CD4-positive, alpha-beta T cell treated with Interleukin-4 for 4 hours (primary cell): ENCODE measurements at regions not wholly inside any gene's neighbourhood (a gene's known extent, or its start where the extent isn't known, plus 50 kb on each side); places are given as distances from the start of the nearest gene placed in this dataset.
"Not testable (repeated sequence)": the region's sequence is repeated elsewhere in the genome, so short reads cannot be mapped to it uniquely, and the experiment has no call there.

Experiments
- DNase-seq: peaks from one replicate; pipeline ENCODE4 v3.0.0-alpha.2; 2020

DNA sequence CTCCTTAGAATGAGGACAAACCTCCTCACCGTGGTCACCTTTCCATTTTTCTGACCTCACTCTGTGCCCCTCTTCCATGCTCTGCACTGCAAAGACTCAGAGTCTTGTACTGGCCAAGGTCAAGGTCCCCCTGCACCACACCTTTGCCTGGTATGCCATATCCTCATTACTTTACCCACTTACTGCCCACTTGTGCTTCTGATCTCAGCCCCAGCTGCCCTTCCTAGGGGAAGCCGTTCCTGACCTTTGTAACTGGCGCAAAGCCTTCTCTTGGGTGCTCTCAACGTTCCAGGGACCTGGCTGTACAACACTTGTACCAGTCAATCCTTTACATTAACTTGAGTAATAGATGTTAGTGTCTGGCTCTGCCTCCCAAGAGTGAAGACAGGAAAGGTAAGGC, 256.0 kb downstream of the SV2B start:
- no peak for DNase-seq

DNA sequence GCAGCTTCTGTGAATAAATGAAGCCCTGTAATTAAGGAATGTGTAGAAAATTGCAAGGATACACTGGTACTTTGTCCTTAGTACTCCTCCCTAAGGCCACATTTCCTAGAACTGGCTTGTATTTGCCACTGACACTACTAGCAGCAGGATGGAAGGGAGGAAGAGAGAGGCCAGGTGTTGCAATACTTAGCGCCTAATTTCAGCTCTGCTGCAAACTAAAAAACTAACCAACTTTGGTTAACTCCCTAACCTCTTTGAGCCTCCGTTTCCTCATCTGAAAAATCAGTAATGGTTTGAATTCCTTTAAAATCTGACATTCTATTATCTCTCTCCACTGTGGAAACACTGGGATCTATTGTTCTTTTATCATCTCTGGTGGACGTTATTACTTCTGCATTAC, 257.0 kb downstream of the SV2B start:
- no peak for DNase-seq

DNA sequence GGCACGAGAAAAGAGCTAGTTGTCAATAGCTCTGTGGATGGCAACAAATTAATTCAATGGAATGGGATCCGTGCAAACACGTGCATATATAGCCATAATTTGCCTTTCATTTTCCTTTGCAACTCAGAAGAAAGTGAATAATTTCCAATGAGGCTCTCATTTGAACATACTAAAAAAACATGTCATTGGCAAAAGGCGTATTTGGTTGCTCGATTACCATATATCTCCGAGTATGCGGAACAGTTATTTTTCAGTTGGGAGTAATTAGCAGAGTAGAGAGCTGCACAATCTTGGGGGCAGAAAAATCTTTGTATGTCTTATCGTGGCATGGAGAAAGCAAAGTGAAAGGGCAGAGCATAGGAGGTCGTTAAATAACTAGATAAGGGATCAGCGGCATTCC, 257.4 kb downstream of the SV2B start:
- no peak for DNase-seq

DNA sequence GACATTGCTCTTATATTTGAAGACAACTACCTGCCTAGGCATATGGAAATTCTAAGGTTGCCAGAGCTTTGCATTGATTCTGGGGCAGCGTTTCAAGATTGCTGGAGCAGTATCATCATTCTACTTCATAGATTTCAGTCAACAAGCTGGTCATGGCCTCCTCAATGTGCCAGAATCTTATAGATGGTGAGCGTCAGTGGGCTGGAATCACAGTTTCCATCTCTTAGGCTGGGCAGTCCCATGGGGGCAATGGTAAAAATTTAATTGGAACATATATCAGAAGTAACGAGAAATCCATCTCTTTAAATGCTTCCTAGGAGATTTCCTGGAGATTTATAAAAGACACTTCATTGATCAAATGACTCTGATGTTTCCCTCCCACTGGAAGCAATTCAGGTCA, 258.3 kb downstream of the SV2B start:
- no peak for DNase-seq

DNA sequence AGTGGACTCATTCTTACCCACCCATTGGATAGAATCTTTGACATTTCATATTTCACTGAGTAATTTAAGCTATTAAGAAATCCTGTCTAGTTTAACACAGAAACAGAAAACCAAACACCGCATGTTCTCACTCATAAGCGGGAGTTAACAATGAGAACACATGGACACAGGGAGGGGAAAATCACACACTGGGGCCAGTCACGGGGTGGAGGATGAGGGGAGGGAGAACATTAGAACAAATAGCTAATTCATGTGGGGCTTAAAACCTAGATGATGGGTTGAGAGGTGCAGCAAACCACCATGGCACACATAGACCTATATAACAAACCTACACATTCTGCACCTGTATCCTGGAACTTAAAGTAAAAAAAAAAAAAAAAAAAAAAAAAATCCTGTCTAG, 261.6 kb downstream of the SV2B start:
- not testable (repeated sequence) for DNase-seq

DNA sequence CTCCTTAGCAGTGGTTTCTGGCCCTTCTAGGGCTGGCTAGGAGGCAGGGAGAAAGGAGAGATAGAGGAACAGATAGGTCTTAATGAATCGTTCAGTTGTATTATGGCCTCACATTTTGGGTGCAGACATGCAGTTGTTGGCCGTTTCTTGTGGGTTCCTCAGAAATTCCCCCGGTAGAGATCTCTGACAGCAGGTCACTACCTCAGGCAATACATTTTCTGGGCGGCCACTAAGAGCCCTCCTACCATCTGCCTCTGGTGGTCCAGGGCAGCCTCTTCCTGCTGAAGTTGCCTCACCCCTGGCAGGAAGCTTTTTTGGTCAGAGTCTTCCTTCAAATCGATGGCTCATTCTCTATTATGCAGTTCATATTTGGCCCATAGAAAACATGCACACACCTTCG, 266.1 kb downstream of the SV2B start:
- DNase-seq: no peak

DNA sequence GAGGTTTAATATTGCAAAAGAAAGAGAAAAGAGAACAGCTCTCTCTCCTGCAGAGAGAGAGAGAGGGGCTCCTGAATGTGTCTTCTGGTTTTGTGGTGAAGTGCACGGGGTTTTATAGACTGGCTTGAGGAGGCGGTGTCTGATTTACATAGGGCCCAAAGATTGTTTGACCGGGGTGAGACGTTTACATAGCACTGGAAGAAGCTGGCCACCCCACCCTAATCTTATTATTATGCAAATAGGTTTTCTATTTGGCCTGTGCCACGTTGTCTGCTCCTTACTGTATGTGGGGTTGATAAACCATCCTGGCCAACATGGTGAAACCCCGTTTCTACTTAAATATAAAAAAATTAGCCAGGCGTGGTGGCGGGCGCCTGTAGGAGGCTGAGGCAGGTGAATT, 268.6 kb downstream of the SV2B start:
- DNase-seq: no peak

DNA sequence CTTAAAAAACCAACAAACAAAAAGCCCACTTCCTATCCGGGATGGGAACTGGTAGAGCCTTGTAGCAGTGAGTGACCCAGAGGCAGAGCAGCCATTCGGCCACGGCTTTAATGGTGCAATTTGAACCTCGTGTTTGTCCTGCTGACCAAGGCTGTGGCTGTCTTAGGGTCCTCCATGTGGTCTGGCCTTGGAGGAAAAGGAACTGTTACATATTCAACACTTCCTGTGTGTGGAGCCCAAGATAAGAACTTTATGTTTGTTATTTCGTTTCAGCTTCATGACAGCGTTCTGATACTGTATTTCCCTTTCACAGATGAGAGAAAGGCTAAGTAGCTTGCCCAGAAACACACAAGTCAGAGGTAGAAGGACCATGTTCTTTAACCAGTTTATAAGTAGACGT, 269.8 kb downstream of the SV2B start:
- DNase-seq: no peak

DNA sequence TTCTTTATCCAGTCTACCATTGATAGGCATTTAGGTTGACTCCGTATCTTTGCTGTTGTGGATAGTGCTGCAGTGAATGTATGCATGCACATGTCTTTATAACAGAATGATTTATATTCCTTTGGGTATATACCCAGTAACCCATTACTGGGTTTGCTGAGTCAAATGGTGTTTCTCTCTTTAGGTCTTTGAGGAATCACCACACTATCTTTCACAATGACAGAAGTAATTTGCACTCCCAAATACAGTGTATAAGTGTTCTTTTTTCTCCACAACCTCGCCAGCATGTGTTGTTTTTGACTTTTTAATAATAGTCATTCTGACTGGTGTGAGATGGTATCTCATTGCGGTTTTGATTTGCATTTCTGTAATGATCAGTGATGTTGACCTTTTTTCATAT, 271.3 kb downstream of the SV2B start:
- peak; percentile 17 for DNase-seq

DNA sequence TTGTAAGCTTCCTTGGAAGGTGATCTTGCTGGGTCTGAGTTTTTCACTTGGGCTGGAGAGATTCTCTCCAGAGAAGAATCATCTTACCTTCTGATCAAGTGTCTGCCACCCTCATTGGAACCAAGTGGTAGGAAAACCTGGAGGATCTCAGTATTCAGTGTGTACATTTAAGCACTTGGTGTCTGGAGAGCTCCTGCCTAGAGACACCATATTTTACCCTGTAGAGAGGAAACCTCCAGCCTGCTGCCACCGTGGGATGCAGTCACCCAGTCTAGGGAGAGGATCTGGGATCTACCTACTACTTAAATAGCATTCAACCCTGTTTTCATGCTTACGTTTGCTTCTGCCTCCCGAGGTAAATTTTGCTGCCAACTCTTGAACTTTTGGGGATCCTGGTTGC, 274.3 kb downstream of the SV2B start:
- no peak for DNase-seq

DNA sequence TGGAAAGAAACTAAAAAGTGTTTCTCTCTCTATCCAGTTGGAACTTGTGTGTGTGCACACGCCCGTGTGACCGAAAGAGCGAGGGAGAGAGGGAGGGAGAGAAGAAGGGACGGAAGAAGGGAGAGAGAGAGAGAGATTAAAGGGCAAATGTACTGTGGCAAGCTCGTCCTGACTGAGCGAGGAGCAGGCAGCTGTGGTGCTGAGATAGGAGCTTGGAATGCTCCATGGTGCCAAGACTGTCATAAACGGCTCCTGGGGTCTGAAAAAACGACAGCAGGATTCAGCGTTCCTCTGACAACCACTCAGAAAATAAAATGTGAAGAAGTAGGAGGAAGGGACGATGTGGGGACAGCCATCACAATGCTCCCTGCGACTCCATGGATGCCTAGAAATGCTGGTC, 276.0 kb downstream of the SV2B start:
- no peak for DNase-seq

DNA sequence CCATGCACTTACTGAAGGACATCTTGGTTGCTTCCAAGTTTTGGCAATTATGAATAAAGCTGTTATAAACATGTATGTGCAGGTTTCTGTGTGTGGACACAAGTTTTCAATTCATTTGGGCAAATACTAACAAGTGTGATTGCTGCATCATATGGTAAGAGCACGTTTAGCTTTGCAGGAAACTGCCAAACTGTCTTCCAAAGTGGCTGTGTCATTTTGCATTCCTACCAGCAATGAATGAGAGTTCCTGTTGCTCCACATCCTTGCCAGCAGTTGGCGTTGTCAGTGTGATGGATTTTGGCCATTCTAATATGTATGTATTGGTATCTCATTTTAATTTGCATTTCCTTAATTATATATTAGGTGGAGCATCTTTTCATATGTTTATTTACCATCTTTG, 280.1 kb downstream of the SV2B start:
- no peak for DNase-seq

DNA sequence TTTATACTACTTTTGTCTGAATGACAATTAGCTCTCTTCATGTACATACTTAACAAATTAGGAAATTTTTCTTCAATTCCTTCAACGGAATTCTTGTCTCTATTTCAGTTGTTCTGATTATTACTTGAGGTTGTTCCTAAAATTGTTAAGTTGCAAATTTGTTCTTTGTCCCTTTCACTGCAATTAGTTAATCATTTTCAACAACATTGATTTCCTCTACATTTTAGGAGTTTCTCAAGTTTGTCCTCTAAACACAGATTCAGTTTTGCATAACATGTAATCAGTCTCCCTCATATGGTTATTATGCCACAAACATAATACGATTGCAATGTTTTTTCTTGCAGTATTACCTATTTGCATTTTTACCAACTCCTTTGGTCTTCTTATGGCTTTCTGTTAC, 283.5 kb downstream of the SV2B start:
- no peak for DNase-seq

DNA sequence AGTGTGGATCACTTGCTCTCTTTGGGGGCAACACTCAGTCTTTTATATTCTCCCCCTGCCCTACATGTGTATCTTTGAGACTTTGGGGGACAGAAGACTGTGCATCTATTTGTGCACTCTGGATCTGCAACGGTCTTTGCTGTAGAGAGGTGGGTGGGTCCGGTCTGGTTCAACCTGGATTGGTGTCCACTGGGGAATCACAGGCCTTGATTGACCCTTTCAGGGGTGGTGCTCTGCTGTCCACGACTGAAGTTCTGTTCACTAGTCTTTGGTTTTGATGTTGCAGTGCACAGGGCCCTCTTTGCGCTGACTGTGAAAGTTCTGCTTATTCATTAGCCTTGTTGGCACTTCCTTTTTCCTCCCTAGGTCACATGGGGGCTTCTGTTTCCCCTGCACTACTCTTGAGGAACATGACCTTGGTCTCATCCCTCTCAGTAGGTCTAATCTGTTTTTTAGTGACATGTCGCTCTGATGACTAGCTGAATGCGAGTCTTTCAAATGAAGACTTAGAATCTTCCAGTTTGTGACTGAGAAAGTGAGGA, 284.2 kb downstream of the SV2B start:
- DNase-seq: no peak

DNA sequence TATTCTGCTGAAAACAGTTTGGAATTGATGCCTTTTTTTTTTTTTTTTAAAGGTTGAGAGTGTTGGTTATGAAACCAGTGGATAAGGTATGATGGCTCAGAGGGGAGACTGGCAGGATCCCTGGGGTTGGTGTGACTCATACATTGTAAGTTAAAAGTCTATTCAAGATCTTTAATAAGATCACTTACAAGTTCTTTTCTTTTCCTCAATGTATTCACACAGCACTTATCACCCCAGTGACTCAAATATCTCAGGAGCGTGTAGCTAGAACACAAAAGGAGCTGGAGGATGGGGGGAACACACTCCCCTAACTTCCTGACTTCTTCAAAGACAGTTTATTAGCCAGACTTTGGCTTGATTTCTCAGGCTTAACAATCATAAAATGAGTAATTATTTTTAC, 285.3 kb downstream of the SV2B start:
- no peak for DNase-seq

DNA sequence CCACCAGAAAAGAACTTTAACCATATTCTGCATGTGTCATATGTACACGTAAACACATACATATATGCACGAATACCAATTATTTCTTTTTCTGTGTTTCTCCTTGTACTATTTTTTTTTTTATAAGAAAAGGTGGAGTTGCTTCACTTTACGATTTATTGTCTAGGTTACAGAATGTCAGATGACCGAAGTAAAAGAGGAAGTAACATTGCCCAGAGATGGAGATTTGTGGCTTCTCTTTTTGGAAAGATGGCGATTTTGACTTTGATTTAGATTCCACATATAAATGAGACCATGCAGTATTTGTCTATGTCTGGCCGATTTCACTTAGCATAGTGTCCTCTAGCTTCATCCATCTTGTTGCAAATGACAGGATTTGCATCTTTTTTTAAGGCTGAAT, 293.1 kb downstream of the SV2B start:
- no peak for DNase-seq

DNA sequence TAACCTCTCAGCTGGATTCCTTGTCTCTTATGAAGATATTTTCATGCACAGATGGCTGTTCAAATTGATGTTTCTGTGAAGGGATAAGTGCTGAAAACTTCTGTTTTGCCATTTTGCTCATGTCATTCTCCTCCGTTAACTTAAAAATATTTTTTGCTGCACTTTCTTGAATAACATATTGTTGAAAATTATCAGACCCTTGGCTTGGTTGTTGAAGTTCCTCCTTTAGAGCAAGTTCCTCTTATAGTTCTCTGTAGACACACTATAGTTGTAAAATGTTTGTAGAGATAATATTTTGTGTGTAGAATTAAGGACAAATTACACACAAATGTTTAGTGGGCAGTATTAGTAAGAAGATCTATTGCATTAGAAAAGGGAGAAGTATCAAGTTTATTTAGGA, 300.4 kb downstream of the SV2B start:
- no peak for DNase-seq

DNA sequence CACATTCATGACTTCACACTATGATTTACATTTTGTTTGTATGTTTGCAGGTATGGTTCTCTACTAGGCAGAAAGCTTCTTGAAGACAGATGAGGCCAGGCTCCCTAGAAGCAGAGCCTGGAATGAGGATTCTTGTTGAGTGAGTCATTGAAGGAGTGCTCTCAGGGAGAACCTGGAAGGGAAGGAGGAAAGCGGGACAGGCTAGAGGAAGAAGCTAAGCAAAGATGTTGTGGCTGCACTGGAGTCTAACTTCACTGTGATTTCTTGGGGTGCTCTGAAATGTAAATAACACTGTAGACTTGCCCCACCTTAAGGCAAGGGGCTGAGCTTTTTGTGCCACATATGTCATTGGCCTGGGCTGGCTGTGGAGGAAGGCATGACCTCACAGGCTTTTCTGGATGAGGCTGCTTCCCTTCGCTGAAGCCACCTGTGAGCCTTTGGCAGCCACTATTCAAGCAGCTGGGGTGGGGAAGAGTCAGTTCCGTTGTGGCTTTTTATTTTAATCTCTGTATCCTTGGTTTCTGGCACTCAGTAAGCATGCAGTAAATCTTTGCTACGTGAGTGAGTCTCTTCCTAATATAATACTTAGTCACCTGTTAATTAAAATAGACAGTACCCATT, 307.3 kb downstream of the SV2B start:
- DNase-seq: peak; percentile 36

DNA sequence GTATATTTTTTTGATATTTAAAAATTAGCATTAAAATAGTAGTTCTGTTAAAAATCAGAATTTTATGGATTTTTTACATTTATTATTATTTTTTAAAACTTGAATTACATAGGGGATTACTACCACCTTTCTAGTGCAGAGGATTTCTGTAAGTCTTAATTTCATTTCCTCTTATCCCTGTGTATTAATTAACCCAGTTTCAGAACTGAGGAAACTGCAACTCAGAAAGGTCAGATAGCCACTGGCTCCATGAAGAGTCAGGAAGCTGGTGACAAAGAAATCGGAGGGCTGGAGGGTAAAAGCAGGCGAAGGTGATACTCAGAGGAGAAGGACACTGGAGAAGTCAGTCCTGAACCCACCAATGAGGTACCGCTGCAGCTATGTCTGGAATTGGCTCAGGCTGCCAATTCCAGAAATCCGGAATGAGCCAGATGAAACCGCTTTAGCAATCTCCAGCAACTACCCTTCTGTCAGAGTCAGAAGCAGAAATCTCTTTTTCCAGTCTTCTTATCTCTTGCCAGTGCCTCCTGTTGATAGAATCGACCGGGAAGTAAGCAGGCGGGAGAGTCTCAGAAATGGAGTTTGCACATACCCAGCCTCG, 308.5 kb downstream of the SV2B start:
- DNase-seq: no peak

DNA sequence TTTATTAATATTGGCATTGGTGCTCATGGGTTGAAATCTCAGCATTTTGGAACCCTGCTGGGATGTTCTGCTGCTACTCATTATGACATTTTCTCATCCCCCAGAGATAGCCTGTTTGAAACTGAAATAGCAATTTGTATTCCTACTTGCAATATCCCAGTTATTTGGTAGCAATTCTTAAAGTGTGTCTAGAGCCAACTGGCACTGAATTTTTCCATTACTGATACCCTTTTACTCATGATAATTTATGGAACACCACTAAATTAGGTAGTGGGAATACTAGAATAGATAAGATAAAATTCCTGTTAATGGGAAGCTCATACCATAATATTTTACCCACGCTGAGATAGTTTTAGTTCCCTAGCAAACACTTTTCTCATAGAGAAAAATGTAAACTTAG, 309.3 kb downstream of the SV2B start:
- no peak for DNase-seq

DNA sequence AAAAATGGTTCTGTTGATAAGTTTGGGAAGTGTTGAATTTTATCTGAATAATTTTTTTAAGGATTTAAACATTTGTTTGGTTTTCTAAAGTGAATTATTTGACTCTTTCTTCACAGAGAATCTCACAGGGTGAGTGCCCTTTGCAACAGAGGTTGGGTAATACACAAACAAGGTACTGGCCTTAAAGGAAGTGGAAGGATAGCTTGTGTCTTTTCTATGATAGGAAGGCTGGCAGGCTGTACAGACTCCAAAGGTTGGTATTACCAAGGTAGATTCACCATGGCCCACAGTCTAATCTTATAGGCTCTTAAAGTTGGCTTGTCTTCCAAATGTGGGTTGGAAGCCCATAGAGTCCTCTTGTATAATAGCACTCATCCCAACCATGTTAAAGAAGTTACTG, 311.5 kb downstream of the SV2B start:
- no peak for DNase-seq

DNA sequence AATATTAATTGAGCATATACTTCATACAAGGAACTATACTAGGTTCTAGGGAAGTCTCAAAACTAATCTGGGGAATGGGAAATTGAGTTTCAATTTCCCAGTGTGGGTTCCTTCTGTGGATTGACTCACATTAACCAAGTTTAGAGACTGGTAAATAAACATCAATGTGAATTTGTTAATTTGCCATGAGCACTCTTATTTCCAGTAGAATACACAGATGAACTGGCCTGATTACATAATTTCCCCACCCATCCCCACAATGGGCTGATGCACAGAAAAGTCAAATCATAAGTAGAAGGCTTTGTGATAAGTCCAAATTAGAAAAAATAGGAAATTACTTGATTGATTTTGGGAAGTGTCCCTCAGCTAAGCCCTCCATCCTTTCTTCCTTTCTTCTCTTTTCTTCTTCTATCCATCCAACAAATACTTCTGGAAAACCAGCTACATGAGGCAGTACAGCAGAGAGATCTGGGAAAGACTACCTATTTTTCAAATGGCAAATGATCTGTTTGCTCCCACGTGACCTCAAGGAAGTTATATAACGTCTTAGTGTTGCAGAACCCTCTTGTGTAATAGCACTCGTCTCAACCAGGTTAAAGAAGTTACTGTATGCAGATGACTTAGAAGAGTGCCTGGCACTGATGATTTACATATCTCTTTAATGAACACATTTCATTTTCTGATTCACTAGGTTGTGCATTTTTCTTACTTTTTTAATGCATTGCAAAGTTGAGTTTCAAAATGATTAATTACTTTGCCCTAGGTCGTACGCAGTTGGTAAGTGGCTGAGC, 312.3 kb downstream of the SV2B start:
- no peak for DNase-seq

DNA sequence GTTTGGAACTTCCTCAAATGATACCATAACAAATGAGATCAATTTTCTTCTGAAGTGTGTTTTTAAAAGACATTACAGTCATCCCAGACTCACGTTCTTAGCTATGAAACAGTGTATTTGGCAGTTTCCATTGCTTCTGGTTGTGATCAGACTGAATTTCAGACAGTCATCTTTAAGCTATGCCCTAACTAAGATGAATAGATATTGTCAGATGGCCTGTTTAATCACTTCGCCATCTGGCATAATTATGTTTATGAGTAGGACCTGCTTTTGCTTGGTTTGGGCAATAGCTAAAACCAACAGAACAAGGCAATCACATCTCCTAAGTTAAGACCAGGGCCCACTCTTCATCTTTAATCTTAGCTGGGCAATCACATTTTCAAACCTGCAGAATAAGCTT, 313.1 kb downstream of the SV2B start:
- no peak for DNase-seq

DNA sequence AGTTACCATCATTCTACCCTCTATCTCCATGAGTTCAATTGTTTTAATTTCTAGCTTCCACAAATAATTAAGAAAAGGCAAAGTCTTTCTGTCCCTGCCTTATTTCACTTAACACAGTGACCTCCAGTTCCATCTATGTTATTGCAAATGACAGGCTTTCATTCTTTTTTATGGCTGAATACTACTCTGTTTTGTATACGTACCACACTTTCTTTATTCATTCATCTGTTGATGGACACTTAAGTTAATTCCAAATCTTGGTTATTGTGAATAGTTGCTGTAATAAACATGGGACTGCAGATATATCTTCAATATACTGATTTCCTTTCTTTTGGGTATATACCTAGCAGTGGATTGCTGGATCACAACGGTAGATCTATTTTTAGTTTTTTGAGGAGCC, 314.1 kb downstream of the SV2B start:
- no peak for DNase-seq
